ENCODE measurements at regions not wholly inside any gene's neighbourhood (a gene's known extent, or its start where the extent isn't known, plus 50 kb on each side); places are given as distances from the start of the nearest gene placed in this dataset.
"Not testable (repeated sequence)": the region's sequence is repeated elsewhere in the genome, so short reads cannot be mapped to it uniquely, and the experiment has no call there.

DNA sequence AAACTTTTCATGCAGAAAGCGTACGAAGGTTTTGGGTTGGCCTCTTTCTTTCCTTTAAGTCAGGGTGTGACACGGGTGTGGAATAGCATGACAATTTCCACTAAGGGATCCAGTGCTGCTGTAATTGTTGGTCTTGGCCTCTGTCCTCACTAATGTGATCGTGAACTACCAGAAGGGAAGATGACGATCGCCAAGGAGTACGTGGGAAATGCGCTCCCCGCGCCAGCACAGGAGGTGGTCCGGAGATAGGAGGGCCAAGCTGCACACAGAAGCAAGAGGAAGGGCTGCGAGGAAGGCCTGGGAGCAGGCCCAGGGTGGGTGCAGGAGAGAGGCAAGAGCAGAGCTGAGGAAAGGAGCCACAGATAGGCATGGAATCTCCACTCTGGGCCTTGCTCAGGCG lies 79.7 kb upstream of the PODXL start:
- Histone ChIP-seq H4K20me1 (ENCODE audit: low read length) (no peaks in the 10 kb centered on the region), H3K9ac (ENCODE audit: low read length) (no peak overlapping the region), H3K4me3 (ENCODE audit: low read length) (no peak overlapping the region), H3K9me3 (ENCODE audit: low read length) (no peaks in the 10 kb centered on the region), H3K4me1 (ENCODE audit: insufficient read depth, low read length) (peaks cover 19% of the 10 kb centered on the region), H3K4me2 (ENCODE audit: low read length) (no peak overlapping the region), H3K9me2 (replicated peaks; ENCODE audit: low read length) (no peaks in the 10 kb centered on the region), H3K27ac (ENCODE audit: low read length) (no peak overlapping the region), H3K36me3 (ENCODE audit: low read depth, low read length) (no peaks in the 10 kb centered on the region), H2AFZ (ENCODE audit: low read length) (no peak overlapping the region), H3F3A (ENCODE audit: low read length, unreplicated experiment) (no peaks in the 10 kb centered on the region), H3K27me3 (ENCODE audit: low read length) (no peaks in the 10 kb centered on the region), H3K79me2 (ENCODE audit: low read length) (no peaks in the 10 kb centered on the region)
- POLR2A ChIA-PET (ENCODE audit: unreplicated experiment): interaction anchor here (0.6 kb wide), 2 partner anchors 11 to 690 kb away, joined by 3 read pairs; no protein-coding TSS in a partner anchor
- TF ChIP-seq EZH2 (IDR thresholded peaks at IDR 0.05; ENCODE audit: low read length, unreplicated experiment): no peak
- TF ChIP-seq, protein P1, sequence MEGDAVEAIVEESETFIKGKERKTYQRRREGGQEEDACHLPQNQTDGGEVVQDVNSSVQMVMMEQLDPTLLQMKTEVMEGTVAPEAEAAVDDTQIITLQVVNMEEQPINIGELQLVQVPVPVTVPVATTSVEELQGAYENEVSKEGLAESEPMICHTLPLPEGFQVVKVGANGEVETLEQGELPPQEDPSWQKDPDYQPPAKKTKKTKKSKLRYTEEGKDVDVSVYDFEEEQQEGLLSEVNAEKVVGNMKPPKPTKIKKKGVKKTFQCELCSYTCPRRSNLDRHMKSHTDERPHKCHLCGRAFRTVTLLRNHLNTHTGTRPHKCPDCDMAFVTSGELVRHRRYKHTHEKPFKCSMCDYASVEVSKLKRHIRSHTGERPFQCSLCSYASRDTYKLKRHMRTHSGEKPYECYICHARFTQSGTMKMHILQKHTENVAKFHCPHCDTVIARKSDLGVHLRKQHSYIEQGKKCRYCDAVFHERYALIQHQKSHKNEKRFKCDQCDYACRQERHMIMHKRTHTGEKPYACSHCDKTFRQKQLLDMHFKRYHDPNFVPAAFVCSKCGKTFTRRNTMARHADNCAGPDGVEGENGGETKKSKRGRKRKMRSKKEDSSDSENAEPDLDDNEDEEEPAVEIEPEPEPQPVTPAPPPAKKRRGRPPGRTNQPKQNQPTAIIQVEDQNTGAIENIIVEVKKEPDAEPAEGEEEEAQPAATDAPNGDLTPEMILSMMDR (conservative IDR thresholded peaks at IDR 0.05; ENCODE audit: low read depth, low read length): no peak
- no peak for TF ChIP-seq EZH2phosphoT487 (IDR thresholded peaks at IDR 0.05; ENCODE audit: borderline replicate concordance, low read length)
- ATAC-seq: no peak
- DNase-seq: no peak
- CTCF ChIA-PET: no interaction called here
- intact Hi-C loops (cut with micrococcal nuclease): no loop called here
- BruUV-seq (replicated peaks): no TSS peak

DNA sequence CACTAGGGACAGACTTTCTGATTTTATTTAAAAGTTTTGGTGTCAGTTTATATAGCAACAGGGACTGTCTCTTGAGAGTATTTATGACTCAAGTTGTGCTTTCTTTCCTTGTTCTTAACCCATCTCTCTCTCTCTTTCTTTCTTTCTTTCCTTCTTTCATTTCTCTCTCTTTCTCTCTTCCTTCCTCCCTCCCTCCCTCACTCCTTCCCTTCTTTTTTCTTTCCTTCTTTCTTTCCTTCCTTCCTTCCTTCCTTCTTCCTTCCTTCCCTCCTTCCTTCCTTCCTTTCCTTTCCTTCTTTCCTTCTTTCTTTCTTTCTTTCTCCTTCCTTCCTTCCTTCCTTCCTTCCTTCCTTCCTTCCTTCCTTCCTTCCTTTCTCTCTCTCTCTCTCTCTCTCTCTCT lies 77.8 kb upstream of the PODXL start:
- ATAC-seq; H3K36me3 ChIP-seq (ENCODE audit: low read depth, low read length); POLR2A ChIA-PET (ENCODE audit: unreplicated experiment); H3K9me2 ChIP-seq (replicated peaks; ENCODE audit: low read length); H3F3A ChIP-seq (ENCODE audit: low read length, unreplicated experiment); H2AFZ ChIP-seq (ENCODE audit: low read length); DNase-seq; H4K20me1 ChIP-seq (ENCODE audit: low read length); H3K9me3 ChIP-seq (ENCODE audit: low read length); H3K4me3 ChIP-seq (ENCODE audit: low read length); H3K79me2 ChIP-seq (ENCODE audit: low read length); BruUV-seq (replicated peaks); H3K27me3 ChIP-seq (ENCODE audit: low read length): not testable (repeated sequence)
- peak overlapping the region; percentile 46; the same call in 1 of the 2 replicates for H3K9ac ChIP-seq (ENCODE audit: low read length)
- CTCF ChIA-PET: interaction anchor here (0.6 kb wide), 1 partner anchor 26 kb away, joined by 14 read pairs; no protein-coding TSS in a partner anchor
- H3K27ac ChIP-seq (ENCODE audit: low read length): peak overlapping the region; percentile 85
- H3K4me2 ChIP-seq (ENCODE audit: low read length): peak overlapping the region; percentile 45; the same call in 1 of the 2 replicates
- peaks cover 31% of the 10 kb centered on the region for H3K4me1 ChIP-seq (ENCODE audit: insufficient read depth, low read length)
- intact Hi-C loops (cut with micrococcal nuclease): loop anchor here (5.0 kb wide), 1 partner anchor 77 kb away; the partner anchor contains the start of gene PODXL

DNA sequence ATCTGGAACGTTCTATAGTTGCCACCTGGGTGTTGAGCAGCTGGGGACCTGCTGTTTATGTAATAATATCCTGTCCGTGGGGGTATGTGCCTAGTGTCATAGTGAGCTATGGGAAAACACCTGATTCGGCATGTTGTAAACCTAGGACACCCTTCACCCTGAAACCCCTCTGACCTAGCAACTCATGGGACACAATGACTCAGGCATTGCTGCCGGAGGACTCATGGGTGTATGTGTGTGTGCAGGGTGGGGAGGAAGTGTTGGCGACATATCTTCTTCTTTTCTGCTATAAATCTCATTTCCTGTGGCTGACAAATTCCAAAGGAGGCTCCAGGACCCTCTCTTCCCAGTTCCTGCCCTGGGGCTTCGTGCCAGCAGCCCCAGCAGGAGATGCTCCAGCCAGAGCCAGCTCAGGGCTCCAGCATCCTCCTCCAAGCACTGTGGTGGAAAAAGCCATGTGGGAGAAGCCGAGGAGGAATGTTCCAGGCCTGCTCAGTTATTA lies 77.0 kb upstream of the PODXL start:
- ATAC-seq: peak; percentile 85
- Histone ChIP-seq H3K9me2 (replicated peaks; ENCODE audit: low read length) (no peaks in the 10 kb centered on the region), H3K27me3 (ENCODE audit: low read length) (no peaks in the 10 kb centered on the region), H3K36me3 (ENCODE audit: low read depth, low read length) (no peaks in the 10 kb centered on the region), H3K4me2 (ENCODE audit: low read length) (peak overlapping the region; percentile 45), H3K9ac (ENCODE audit: low read length) (peak overlapping the region; percentile 51), H3K27ac (ENCODE audit: low read length) (peak overlapping the region; percentile 85), H3F3A (ENCODE audit: low read length, unreplicated experiment) (no peaks in the 10 kb centered on the region), H3K4me1 (ENCODE audit: insufficient read depth, low read length) (peaks cover 39% of the 10 kb centered on the region), H2AFZ (ENCODE audit: low read length) (no peak overlapping the region), H4K20me1 (ENCODE audit: low read length) (no peaks in the 10 kb centered on the region), H3K9me3 (ENCODE audit: low read length) (no peaks in the 10 kb centered on the region), H3K4me3 (ENCODE audit: low read length) (no peak overlapping the region), H3K79me2 (ENCODE audit: low read length) (no peaks in the 10 kb centered on the region)
- intact Hi-C loops (cut with micrococcal nuclease): loop anchor here (5.0 kb wide), 1 partner anchor 76 kb away; the partner anchor contains the start of gene PODXL
- BruUV-seq (replicated peaks): no TSS peak
- TF ChIP-seq EZH2 (IDR thresholded peaks at IDR 0.05; ENCODE audit: low read length, unreplicated experiment) (no peak), EZH2phosphoT487 (IDR thresholded peaks at IDR 0.05; ENCODE audit: borderline replicate concordance, low read length) (no peak)
- TF ChIP-seq, protein P1 (conservative IDR thresholded peaks at IDR 0.05; ENCODE audit: low read depth, low read length): no peak
- ChIA-PET POLR2A (ENCODE audit: unreplicated experiment) (interaction anchor here (0.6 kb wide), 2 partner anchors 110 to 720 kb away, joined by 3 to 16 read pairs; no protein-coding TSS in a partner anchor), CTCF (interaction anchor here (0.6 kb wide), 1 partner anchor 80 kb away, joined by 3 read pairs; no protein-coding TSS in a partner anchor)
- DNase-seq: peak; percentile 86
